ENCODE measurements at regions not wholly inside any gene's neighbourhood (a gene's known extent, or its start where the extent isn't known, plus 50 kb on each side); places are given as distances from the start of the nearest gene placed in this dataset.

- no peak for DNase-seq (ENCODE audit: low read depth)
Measured at GRCh38 chr3:43950775-43951174, 260.0 kb downstream of the ABHD5 start.

DNA sequence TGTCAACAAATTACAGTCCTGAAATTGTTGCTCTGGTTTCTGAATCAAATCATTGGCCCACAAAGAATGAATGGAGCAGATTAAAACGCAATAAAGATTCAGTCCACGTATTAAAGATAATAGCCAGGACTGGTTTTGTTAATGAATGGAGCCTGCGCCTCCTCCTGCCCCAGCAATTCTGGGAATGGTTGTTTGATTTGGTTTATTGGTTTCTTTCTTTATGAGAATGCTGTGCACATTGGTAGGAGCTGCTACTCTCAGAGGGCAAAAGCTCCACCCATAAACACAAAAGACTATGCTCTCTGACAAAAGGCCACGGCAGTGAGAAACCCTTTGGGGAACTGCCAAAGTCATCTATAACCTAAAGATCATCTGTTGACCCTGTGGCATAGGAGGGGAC lies 261.1 kb downstream of the ABHD5 start:
- DNase-seq (ENCODE audit: low read depth) = no peak

- no peak for DNase-seq (ENCODE audit: low read depth)
Measured at GRCh38 chr3:43953380-43953779, 262.6 kb downstream of the ABHD5 start.

DNA sequence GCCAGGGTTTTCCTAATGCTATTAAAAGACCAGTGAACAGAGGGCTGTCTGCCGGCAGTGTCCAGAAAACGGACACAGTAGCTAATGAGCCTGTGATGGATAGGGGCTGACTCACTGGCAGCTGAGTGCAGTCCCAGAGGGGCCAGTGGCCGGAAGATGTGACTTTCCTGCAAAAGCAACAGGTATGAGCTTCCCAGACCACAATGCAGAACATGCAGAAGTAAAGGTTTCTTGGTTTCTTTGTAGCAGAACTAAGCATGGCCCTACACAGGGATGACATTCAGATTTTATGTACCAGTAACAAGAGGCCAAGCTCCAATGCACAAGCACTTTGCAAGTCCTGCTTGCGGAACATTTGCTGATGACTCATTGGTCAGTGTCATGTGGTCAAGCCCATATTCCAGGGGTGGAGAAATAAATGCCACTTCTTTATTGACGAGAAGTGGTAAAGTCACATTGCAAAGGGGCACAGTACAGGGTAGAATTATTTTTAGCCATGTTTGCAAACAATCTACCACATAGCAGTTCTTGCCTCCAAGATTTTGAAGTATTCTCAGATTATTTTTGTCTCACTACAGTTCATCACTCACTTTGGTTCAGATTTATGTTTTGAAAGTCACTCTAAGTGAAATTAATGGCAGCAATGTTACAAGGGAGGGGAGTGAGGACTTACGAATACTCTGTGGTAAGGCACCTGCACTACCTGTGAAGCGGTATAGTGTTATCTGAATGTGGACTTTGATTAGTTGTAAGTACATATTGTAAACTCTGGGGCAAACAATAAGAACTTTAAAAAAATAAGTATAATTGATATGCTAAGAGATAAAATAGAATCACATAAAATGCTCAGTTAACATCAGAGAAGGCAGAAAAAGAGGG lies 263.3 kb downstream of the ABHD5 start:
- DNase-seq (ENCODE audit: low read depth) = peak; percentile 48

DNA sequence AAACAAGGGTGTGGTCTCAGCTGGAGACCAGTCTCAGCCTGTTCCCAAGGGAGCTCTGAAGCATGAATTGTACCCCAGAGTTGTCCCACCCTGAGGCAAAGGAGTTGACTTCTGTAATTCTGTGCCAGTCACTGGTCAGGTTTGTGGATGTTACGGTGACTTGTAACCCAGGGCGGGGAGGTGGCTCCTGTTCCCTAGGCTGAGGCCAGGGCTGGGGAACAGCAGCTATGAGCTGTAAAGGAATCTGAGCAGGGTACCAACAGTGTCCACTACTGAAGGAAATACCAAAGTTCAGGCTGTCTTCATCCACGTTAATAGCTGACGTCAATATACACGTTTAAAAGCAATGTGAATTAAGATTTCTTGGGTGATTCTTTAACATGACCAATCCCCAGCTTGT lies 266.2 kb downstream of the ABHD5 start:
- DNase-seq (ENCODE audit: low read depth) = no peak

DNA sequence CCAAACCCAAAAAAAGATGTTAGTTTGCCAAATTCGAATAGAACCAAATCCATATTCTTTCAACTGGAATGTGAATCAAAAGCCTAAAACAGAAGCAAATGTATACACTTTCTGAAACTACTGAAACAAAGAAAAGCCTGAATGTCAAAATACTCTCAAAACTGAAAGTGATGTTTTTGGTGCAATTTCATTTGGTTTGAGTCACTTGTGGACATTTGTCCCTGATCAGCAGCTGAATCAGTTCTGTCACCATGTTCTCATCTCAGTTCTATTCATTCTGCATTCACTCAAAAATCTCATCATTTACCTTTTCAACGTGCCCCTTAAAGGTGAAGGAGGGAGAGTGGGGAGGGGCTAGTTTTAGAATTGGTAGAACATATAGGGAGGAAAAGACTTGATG lies 266.8 kb downstream of the ABHD5 start:
- DNase-seq (ENCODE audit: low read depth) = no peak

GRCh38 chr3:43958005-43958770 lies 267.4 kb downstream of the ABHD5 start:
- DNase-seq (ENCODE audit: low read depth) = no peak

GRCh38 chr3:43958973-43959372 lies 268.2 kb downstream of the ABHD5 start:
- DNase-seq (ENCODE audit: low read depth) = no peak

- no peak for DNase-seq (ENCODE audit: low read depth)
Measured at GRCh38 chr3:43959498-43960447, 269.0 kb downstream of the ABHD5 start.

- peak; percentile 26 for DNase-seq (ENCODE audit: low read depth)
Measured at GRCh38 chr3:43960448-43960840, 269.7 kb downstream of the ABHD5 start.

DNA sequence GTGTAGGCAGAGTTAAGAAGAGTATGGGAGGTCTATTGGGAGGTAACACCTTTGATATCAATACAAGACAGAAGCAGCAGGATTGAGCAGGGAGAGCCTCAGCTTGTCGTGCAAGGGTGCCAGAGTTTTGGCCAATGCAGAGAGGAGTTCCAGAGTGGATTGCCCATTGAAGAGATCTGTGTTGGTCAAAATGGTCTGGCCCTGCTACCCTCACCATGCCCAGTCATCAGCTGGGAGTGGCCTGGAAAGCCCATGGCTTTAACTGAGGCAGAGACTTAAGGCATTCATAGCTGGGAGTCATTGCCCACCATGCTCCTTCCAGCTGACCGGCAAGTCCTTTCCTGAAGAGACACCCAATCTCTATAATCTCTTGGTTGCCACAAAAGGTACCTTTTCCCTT lies 271.3 kb downstream of the ABHD5 start:
- DNase-seq (ENCODE audit: low read depth) = no peak

GRCh38 chr3:43963208-43963607 lies 272.5 kb downstream of the ABHD5 start:
- DNase-seq (ENCODE audit: low read depth) = no peak

- DNase-seq (ENCODE audit: low read depth) = no peak
Measured at GRCh38 chr3:43964640-43965039, 273.9 kb downstream of the ABHD5 start.

DNA sequence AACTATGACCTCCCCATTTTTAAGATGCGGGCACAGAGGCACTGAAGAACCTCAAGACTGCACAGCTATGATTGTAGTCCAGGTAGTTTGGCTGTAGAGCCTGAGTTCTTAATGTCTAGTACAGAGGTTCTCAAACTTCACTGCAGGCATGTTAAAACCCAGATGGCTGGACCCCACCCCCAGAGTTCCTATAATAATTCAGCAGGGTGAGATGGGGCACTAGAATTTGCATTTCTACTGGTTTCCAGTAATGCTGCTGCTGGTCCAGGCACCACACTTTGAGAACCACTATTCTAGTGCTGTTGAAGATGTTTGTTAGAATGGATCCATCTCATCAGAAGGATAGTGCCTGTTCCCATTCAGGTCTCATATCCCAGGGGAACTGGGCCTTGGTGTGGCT lies 274.9 kb downstream of the ABHD5 start:
- DNase-seq (ENCODE audit: low read depth) = no peak

- no peak for DNase-seq (ENCODE audit: low read depth)
Measured at GRCh38 chr3:43966126-43966525, 275.4 kb downstream of the ABHD5 start.

GRCh38 chr3:43966530-43966929 lies 275.2 kb upstream of the TOPAZ1 start:
- no peak for DNase-seq (ENCODE audit: low read depth)

GRCh38 chr3:43968465-43968864 lies 273.2 kb upstream of the TOPAZ1 start:
- no peak for DNase-seq (ENCODE audit: low read depth)

GRCh38 chr3:43969944-43970343 lies 271.7 kb upstream of the TOPAZ1 start:
- DNase-seq (ENCODE audit: low read depth) = no peak

DNA sequence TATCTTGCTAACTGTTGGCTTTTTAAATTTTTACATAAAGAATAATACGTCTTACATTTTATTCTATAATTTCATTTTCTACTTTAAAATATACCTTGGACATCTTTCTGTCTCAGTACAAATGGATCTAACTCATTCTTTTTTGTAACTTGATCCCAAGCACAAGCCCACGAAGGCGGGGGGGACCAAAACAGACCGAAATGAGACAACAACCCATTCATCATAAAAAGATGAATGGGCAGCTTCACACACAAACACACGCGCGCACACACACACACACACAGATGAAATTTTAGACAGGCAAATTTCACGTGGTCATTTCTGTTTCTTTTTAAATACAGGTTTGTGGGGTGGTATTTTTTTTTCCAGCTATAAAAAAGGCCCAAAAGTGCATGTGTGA lies 271.3 kb upstream of the TOPAZ1 start:
- no peak for DNase-seq (ENCODE audit: low read depth)

- no peak for DNase-seq (ENCODE audit: low read depth)
Measured at GRCh38 chr3:43970920-43971319, 270.8 kb upstream of the TOPAZ1 start.

GRCh38 chr3:43971486-43971885 lies 270.2 kb upstream of the TOPAZ1 start:
- no peak for DNase-seq (ENCODE audit: low read depth)

DNA sequence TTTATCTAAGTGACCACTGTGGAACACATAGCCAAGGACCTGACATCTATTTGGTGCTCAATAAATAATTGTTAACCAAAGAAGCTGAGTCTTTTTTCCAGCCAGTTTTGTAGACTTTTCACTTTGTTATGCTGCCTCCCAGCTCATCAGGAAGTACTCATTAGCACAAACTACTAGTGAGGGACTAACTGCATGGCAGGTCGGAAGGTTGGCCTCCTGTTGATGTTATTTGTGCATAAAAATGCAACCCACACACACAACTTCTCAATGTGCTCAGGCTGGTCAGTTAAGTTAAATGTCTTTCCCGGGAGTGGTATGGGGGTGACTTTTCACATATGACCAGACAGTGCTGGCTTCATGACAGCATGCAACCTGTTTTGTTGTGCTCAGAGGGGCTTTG lies 263.0 kb upstream of the TOPAZ1 start:
- no peak for DNase-seq (ENCODE audit: low read depth)

Data from Daoy (cell line).